GM13976 (cell line): ENCODE measurements at regions not wholly inside any gene's neighbourhood (a gene's known extent, or its start where the extent isn't known, plus 50 kb on each side); places are given as distances from the start of the nearest gene placed in this dataset.

ENCODE experiments used
- DNase-seq: peaks from one replicate; pipeline ENCODE4 v3.0.0; 2012; ENCODE audit warnings: low spot score
- in situ Hi-C: fragments of 300-500 bp; cut with MboI; formaldehyde crosslinking; loops from one replicate; pipeline ENCODE4 v1.12.0; 2022; ENCODE audit warnings: low sequenced_read_pairs, mixed read lengths, inconsistent platforms; ENCODE audit not compliant: unreplicated experiment
- TF ChIP-seq, protein P1 (sequence below): IDR thresholded peaks from 2 replicates; pipeline ENCODE4 v1.5.1; 2012; ENCODE audit warnings: borderline replicate concordance, mild to moderate bottlenecking; ENCODE audit not compliant: insufficient read depth; ENCODE audit errors: extremely low read depth, missing control alignments, control extremely low read depth

DNA sequence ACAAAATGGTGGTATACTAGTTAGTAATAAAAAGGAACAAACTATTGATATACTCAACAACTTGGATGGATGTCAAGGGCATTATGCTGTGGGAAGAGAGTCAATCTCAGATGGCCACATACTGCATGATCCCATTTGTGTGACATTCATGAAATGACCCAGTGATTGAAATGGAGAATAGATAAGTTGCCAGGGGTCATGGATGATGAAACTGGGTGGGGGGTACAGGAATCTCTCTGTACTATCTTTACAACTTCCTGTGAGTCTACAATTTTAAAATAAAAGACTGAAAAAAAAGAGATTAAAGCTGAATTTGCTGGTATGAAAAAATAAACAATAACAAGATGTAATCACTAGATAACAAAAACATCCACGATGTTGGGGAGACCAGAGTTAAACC is 70.5 kb upstream of the CDYL2 start:
- TF ChIP-seq, protein P1, sequence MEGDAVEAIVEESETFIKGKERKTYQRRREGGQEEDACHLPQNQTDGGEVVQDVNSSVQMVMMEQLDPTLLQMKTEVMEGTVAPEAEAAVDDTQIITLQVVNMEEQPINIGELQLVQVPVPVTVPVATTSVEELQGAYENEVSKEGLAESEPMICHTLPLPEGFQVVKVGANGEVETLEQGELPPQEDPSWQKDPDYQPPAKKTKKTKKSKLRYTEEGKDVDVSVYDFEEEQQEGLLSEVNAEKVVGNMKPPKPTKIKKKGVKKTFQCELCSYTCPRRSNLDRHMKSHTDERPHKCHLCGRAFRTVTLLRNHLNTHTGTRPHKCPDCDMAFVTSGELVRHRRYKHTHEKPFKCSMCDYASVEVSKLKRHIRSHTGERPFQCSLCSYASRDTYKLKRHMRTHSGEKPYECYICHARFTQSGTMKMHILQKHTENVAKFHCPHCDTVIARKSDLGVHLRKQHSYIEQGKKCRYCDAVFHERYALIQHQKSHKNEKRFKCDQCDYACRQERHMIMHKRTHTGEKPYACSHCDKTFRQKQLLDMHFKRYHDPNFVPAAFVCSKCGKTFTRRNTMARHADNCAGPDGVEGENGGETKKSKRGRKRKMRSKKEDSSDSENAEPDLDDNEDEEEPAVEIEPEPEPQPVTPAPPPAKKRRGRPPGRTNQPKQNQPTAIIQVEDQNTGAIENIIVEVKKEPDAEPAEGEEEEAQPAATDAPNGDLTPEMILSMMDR = no peak
- in situ Hi-C loops = no loop called here
- DNase-seq = no peak

DNA sequence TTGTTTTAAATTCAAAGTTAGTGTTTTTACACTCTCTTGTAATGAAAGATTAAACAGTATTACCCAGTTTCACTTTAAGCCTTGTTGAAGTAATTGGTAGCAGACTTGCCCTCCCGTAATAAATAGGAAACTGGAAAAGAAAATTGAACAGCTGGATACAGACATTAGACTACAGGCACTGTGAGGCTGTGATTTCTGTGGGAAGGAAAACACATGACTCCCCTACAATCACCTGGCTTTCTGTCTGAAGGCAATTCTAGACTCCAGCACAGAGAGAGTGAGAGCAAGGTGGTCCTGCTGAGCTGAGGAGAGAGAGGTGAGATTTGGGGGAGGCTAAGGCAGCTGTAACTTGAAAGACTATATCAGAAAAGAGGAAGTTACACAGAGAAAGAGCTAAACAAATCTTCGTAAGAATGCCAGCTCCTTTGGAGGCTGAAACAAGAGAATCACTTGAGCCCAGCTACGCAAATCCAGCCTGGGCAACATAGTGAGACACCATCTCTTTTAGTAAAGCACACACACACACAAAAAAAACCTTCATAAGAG is 57.8 kb upstream of the CDYL2 start:
- DNase-seq = peak; percentile 16
- TF ChIP-seq, protein P1 = no peak
- in situ Hi-C loops = no loop called here
